PC-9 (cell line): ENCODE measurements at regions not wholly inside any gene's neighbourhood (a gene's known extent, or its start where the extent isn't known, plus 50 kb on each side); places are given as distances from the start of the nearest gene placed in this dataset.

Experiments
- CTCF ChIP-seq: fragments of 200-600 bp; sonication (generic); conservative IDR thresholded peaks from 2 replicates; pipeline ENCODE4 v1.6.1; 2017; ENCODE audit warnings: mixed run types, antibody characterized with exemption, mild to moderate bottlenecking, moderate library complexity
- EZH2 ChIP-seq: fragments of 200-600 bp; sonication (generic); IDR thresholded peaks from 2 replicates; pipeline ENCODE4 v1.8.0; 2017; ENCODE audit warnings: antibody characterized with exemption, low read depth

DNA sequence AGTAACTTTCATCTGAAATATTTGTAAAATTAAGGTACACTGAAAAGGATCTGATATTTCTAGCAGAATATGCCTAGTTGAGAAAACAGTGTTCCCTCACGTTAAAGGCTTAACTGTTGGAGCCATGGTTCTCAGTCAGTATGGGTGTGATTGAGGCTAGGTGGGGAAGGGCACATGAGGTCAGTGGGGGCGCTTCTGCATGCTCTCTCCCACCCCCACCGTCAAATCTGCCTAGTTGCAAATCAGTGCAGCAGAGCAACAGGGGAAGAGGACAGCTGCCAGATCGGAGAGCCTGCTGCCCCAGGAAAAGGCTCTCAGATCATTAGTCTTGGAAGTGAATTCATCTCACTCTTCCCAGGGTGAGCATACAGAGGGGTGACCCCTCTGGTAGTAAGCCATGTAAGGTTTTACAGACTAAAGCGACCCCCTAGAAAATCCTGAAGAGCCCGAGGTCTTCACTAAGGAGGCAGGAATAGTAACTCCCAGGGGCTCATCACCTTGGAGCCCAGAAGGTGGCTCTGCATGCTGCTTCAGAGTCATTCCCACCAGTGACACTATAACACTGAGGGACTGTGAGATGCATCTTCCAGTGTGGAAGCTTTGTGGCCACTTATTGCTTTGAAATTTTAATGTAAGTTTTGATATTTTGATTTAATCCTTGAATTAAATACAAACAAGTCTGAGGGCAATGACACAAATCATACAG lies 83.1 kb upstream of the BARHL2 start:
- TF ChIP-seq CTCF (no peak), EZH2 (no peak)
